Hematopoietic multipotent progenitor cell treated with erythropoietin and hydrocortisone succinate and interleukin-3 and kit ligand, for 17 days (in vitro differentiated cells): ENCODE measurements at regions not wholly inside any gene's neighbourhood (a gene's known extent, or its start where the extent isn't known, plus 50 kb on each side); places are given as distances from the start of the nearest gene placed in this dataset.

Experiments
- DNase-seq: peaks from one replicate; pipeline ENCODE4 v3.0.0-alpha.2; 2015; ENCODE audit warnings: low spot score

- DNase-seq: no peak
Observed at GRCh38 chr4:124530464-124531077, 182.0 kb downstream of the ANKRD50 start.

GRCh38 chr4:124534131-124534530 is 178.4 kb downstream of the ANKRD50 start:
- DNase-seq: no peak

GRCh38 chr4:124535003-124535402 is 177.5 kb downstream of the ANKRD50 start:
- no peak for DNase-seq

- no peak for DNase-seq
Observed at GRCh38 chr4:124536946-124537345, 175.6 kb downstream of the ANKRD50 start.

- DNase-seq: no peak
Observed at GRCh38 chr4:124537971-124538370, 174.6 kb downstream of the ANKRD50 start.

- no peak for DNase-seq
Observed at GRCh38 chr4:124540014-124540413, 172.5 kb downstream of the ANKRD50 start.

GRCh38 chr4:124541652-124542420 is 170.7 kb downstream of the ANKRD50 start:
- no peak for DNase-seq

- no peak for DNase-seq
Observed at GRCh38 chr4:124555959-124556358, 156.6 kb downstream of the ANKRD50 start.

GRCh38 chr4:124564121-124564520 is 148.4 kb downstream of the ANKRD50 start:
- DNase-seq: no peak

GRCh38 chr4:124565371-124565770 is 147.2 kb downstream of the ANKRD50 start:
- DNase-seq: no peak

- no peak for DNase-seq
Observed at GRCh38 chr4:124566030-124566429, 146.5 kb downstream of the ANKRD50 start.

GRCh38 chr4:124573056-124573455 is 139.5 kb downstream of the ANKRD50 start:
- no peak for DNase-seq

GRCh38 chr4:124579896-124580295 is 132.6 kb downstream of the ANKRD50 start:
- DNase-seq: no peak

- DNase-seq: no peak
Observed at GRCh38 chr4:124583797-124584196, 128.7 kb downstream of the ANKRD50 start.

GRCh38 chr4:124589786-124590185 is 122.7 kb downstream of the ANKRD50 start:
- no peak for DNase-seq

GRCh38 chr4:124590480-124590879 is 122.1 kb downstream of the ANKRD50 start:
- DNase-seq: no peak

GRCh38 chr4:124591637-124592036 is 120.9 kb downstream of the ANKRD50 start:
- DNase-seq: no peak

GRCh38 chr4:124593494-124593893 is 119.0 kb downstream of the ANKRD50 start:
- no peak for DNase-seq

GRCh38 chr4:124594945-124595344 is 117.6 kb downstream of the ANKRD50 start:
- no peak for DNase-seq

- DNase-seq: no peak
Observed at GRCh38 chr4:124596816-124597215, 115.7 kb downstream of the ANKRD50 start.

- DNase-seq: no peak
Observed at GRCh38 chr4:124610211-124610610, 102.3 kb downstream of the ANKRD50 start.
